ENCODE measurements at regions not wholly inside any gene's neighbourhood (a gene's known extent, or its start where the extent isn't known, plus 50 kb on each side); places are given as distances from the start of the nearest gene placed in this dataset.
A peak's percentile ranks its signal among the peaks of the same experiment; 100 is the strongest.

DNA sequence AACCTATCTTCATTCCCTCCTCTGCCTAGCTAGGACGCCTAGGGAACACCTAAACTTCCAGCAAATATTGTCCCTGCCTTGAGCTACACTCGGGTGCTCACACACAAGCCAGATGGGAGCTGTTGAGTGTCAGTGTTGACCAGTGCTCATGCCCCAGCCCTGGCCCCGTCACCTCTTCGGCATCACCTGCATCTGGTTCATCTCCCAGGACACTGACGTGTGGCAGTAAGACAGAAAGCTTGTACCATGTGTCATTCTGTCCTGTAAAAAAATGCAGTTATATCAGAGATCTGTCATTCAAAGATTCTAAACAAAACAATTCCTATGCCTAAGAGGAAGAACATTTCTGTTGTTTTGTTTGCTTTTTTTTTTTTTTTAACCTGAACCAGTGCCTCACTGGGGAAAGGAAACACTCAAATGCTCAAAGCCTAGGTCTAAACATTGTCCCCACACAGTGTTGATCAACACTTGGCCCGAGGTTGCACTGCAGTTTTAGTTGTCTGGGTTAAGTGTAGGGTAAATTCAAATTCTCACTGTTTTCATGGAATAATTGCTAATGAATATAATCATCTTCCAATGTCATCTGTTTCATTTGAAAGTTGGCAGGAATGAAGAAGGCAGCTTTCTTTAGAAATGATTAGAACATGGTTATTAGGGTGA lies 102.7 kb upstream of the SASH1 start:
- Histone ChIP-seq H3K27ac (ENCODE audit: low read depth, low read length) (peak overlapping the region; percentile 32), H3K9ac (ENCODE audit: low read length) (no peak overlapping the region), H3K4me1 (ENCODE audit: control insufficient read depth, insufficient read depth, low read length) (peaks cover 19% of the 10 kb centered on the region), H3K36me3 (ENCODE audit: control insufficient read depth, insufficient read depth, low read length) (no peaks in the 10 kb centered on the region), H3K4me3 (ENCODE audit: low read length) (no peak overlapping the region), H3K27me3 (ENCODE audit: control insufficient read depth, insufficient read depth, low read length) (no peaks in the 10 kb centered on the region)

DNA sequence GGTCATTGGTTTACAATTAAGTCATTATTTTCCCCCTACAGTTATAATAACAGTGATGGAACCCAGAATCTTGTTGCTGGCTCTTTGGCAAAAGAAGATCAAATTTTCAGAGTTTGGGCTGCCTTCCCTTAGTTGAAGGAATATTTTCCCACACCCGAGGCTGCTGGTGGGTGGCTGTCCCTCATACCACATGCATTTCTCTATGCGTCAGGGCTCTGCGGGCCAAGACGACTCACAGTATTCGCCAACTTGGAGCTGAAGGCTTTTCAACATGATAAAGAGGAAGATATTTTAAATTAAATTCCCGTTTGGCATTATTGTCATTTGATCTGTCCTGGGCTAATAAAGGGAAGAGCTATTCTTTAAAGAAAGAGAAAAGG lies 102.2 kb upstream of the SASH1 start:
- H3K4me3 ChIP-seq (ENCODE audit: low read length), result no peak overlapping the region
- peak overlapping the region; percentile 15 for H3K27ac ChIP-seq (ENCODE audit: low read depth, low read length)
- no peaks in the 10 kb centered on the region for H3K27me3 ChIP-seq (ENCODE audit: control insufficient read depth, insufficient read depth, low read length)
- no peaks in the 10 kb centered on the region for H3K36me3 ChIP-seq (ENCODE audit: control insufficient read depth, insufficient read depth, low read length)
- peaks cover 19% of the 10 kb centered on the region for H3K4me1 ChIP-seq (ENCODE audit: control insufficient read depth, insufficient read depth, low read length)
- H3K9ac ChIP-seq (ENCODE audit: low read length), result no peak overlapping the region

DNA sequence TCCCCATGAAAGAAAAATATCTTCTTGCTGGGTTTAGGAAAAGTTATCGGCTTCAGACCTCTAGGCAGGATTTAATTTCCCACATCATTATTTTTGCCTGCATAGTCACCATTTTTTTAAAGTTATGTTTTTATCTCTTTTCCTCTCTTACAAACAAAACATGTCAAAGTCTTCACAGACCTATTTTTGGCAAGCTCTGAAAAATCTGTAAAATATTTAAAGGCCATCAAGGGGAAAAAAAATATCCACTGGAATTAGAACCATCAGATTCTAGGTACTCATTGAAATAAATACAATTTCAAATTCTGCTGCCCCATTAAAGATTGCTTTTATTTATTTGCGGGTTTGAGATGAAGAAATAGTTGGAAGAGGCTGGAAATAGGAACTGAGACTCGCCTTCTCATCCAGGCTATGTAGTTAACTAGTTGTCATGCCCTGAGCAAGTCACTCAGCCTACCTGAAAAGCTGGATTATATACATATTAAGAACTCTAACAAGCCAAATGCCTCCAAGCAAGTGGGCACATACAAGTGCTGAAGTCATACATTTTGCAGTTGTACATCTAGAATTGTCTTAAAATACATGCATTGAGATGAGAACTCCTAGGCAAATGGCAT lies 101.7 kb upstream of the SASH1 start:
- Histone ChIP-seq H3K4me1 (ENCODE audit: control insufficient read depth, insufficient read depth, low read length) (peaks cover 19% of the 10 kb centered on the region), H3K4me3 (ENCODE audit: low read length) (no peak overlapping the region), H3K36me3 (ENCODE audit: control insufficient read depth, insufficient read depth, low read length) (no peaks in the 10 kb centered on the region), H3K27me3 (ENCODE audit: control insufficient read depth, insufficient read depth, low read length) (no peaks in the 10 kb centered on the region), H3K27ac (ENCODE audit: low read depth, low read length) (peak overlapping the region; percentile 15), H3K9ac (ENCODE audit: low read length) (no peak overlapping the region)

- Histone ChIP-seq H3K4me1 (ENCODE audit: control insufficient read depth, insufficient read depth, low read length) (peaks cover 19% of the 10 kb centered on the region), H3K27me3 (ENCODE audit: control insufficient read depth, insufficient read depth, low read length) (no peaks in the 10 kb centered on the region), H3K9ac (ENCODE audit: low read length) (no peak overlapping the region), H3K36me3 (ENCODE audit: control insufficient read depth, insufficient read depth, low read length) (no peaks in the 10 kb centered on the region), H3K4me3 (ENCODE audit: low read length) (no peak overlapping the region), H3K27ac (ENCODE audit: low read depth, low read length) (peak overlapping the region; percentile 40)
These were observed 100.5 kb upstream of the SASH1 start for GRCh38 chr6:148242180-148242579.

DNA sequence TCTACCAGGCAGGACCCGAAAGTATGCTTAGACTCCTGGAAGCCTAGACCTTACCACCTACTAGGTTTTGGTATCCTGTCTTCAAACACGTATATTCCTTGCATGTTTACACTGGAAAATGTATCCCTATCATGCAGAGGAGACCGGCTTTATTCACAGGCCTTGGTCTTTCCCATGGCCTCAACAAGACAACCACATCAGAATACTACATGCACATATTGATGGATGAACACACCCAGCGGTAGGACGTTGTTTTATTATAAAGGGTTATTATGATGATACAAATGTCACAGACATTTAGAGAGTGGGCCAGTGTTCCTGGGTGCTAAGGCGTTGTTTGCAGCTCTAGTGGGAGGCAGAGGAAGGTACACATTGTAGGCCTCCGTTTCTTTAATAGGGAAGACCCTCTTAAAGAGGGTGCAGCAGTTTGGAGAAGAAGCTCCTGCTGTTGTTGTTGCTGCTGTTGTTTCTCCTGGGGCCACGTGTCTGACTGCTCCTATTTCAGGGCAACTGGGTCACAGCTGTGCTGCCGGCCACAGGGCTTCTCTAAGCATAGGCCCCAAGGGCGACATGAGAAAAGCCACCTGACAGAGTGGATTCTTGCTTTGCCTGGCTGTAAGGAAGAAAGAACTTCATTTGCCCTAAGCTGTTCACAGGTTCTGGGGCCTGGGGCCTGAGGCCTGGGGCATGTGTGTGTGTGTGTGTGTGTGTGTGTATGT lies 98.3 kb upstream of the SASH1 start:
- no peak overlapping the region for H3K9ac ChIP-seq (ENCODE audit: low read length)
- no peak overlapping the region for H3K27ac ChIP-seq (ENCODE audit: low read depth, low read length)
- H3K4me1 ChIP-seq (ENCODE audit: control insufficient read depth, insufficient read depth, low read length), result peaks cover 19% of the 10 kb centered on the region
- no peaks in the 10 kb centered on the region for H3K27me3 ChIP-seq (ENCODE audit: control insufficient read depth, insufficient read depth, low read length)
- H3K36me3 ChIP-seq (ENCODE audit: control insufficient read depth, insufficient read depth, low read length), result no peaks in the 10 kb centered on the region
- H3K4me3 ChIP-seq (ENCODE audit: low read length), result no peak overlapping the region

- no peaks in the 10 kb centered on the region for H3K36me3 ChIP-seq (ENCODE audit: control insufficient read depth, insufficient read depth, low read length)
- no peak overlapping the region for H3K9ac ChIP-seq (ENCODE audit: low read length)
- H3K27ac ChIP-seq (ENCODE audit: low read depth, low read length), result no peak overlapping the region
- H3K4me3 ChIP-seq (ENCODE audit: low read length), result no peak overlapping the region
- peaks cover 4% of the 10 kb centered on the region for H3K4me1 ChIP-seq (ENCODE audit: control insufficient read depth, insufficient read depth, low read length)
- H3K27me3 ChIP-seq (ENCODE audit: control insufficient read depth, insufficient read depth, low read length), result no peaks in the 10 kb centered on the region
These were observed 95.1 kb upstream of the SASH1 start for GRCh38 chr6:148247386-148248063.

GRCh38 chr6:148249160-148249559 lies 93.5 kb upstream of the SASH1 start:
- Histone ChIP-seq H3K36me3 (ENCODE audit: control insufficient read depth, insufficient read depth, low read length) (no peaks in the 10 kb centered on the region), H3K4me3 (ENCODE audit: low read length) (no peak overlapping the region), H3K27me3 (ENCODE audit: control insufficient read depth, insufficient read depth, low read length) (no peaks in the 10 kb centered on the region), H3K27ac (ENCODE audit: low read depth, low read length) (no peak overlapping the region), H3K4me1 (ENCODE audit: control insufficient read depth, insufficient read depth, low read length) (no peaks in the 10 kb centered on the region), H3K9ac (ENCODE audit: low read length) (no peak overlapping the region)

DNA sequence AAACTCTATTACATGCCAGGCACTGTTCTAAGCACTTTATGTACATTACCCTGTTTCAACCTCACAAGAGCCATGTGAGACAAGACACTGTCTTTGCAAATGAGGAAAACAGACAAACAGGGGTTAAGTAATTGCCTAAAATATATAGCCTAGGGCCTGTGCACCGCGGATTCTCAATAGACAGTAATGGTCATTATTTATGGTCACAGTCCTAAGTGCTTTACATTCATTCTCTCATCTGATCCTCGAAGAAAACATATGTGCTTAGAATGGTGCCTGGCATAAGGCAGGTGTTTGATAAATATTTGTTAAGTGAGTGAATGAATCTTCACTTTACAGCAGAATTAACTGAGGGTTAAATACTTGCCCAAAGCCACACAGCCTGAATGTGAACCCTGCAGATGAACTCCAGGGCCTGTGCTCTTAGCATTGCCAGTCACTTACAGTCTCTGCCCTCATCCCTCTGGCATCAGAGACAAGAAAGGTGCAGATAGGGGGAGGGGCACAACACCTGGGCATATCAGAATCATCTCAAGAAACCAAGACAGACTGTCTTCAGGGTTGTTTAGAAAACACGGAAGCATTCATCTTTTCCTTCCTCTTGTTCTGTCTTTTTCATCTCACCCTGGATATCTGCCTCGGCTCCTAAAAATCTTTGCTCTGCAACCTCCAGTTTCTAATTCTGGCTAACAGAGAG lies 92.8 kb upstream of the SASH1 start:
- H3K36me3 ChIP-seq (ENCODE audit: control insufficient read depth, insufficient read depth, low read length), result no peaks in the 10 kb centered on the region
- H3K9ac ChIP-seq (ENCODE audit: low read length), result no peak overlapping the region
- H3K27me3 ChIP-seq (ENCODE audit: control insufficient read depth, insufficient read depth, low read length), result no peaks in the 10 kb centered on the region
- H3K27ac ChIP-seq (ENCODE audit: low read depth, low read length), result no peak overlapping the region
- H3K4me3 ChIP-seq (ENCODE audit: low read length), result no peak overlapping the region
- no peaks in the 10 kb centered on the region for H3K4me1 ChIP-seq (ENCODE audit: control insufficient read depth, insufficient read depth, low read length)

DNA sequence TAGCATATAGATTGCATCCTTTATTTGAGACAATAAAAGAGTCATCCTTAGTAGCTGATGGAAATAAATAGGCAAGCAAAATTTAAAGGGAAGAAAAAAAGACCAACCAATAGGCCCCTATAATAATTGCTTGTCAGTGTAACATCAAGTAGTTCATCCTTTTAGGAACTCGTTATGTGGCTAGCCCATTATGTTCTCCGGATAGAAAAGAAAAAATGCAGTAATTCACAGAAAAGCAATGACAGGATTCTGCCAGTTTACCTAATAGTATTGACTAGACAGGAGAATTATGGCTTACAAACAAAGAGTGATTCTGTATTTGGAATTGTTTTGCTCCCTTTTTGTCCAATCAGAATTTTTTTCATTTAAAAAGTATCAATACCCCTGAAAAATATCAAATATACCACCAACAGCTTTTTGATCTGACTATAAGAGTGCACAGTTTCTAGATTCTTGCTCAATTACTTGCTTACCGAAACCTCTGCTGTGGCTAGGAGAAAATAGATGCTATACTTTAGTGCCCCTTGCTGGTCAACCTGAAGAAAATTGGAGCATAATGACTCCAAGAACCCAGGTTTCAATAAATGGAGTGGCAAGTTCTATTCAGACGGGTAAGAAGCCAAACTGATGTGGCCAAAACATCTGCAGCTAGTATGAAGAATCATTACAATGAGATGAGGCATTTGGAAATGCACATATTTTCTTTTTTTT lies 91.5 kb upstream of the SASH1 start:
- Histone ChIP-seq H3K36me3 (ENCODE audit: control insufficient read depth, insufficient read depth, low read length) (no peaks in the 10 kb centered on the region), H3K27ac (ENCODE audit: low read depth, low read length) (no peak overlapping the region), H3K4me1 (ENCODE audit: control insufficient read depth, insufficient read depth, low read length) (no peaks in the 10 kb centered on the region), H3K9ac (ENCODE audit: low read length) (no peak overlapping the region), H3K27me3 (ENCODE audit: control insufficient read depth, insufficient read depth, low read length) (no peaks in the 10 kb centered on the region), H3K4me3 (ENCODE audit: low read length) (no peak overlapping the region)

DNA sequence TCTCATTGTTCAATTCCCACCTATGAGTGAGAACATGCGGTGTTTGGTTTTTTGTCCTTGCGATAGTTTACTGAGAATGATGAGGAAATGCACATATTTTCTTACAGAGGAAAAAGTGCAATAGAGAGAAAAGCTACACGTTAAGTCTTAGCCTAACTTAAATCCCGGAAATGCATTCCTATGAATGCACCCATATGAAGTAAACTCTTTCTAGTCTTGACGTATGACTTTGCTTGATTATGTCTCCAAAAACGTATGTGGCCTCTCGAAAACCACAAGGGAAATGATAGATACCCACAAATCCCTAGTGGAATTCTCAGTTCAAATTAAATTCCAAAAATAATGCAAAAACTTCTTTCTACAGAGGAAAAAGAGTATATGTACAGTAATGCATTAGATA lies 90.7 kb upstream of the SASH1 start:
- H3K4me3 ChIP-seq (ENCODE audit: low read length), result no peak overlapping the region
- H3K4me1 ChIP-seq (ENCODE audit: control insufficient read depth, insufficient read depth, low read length), result no peaks in the 10 kb centered on the region
- H3K27me3 ChIP-seq (ENCODE audit: control insufficient read depth, insufficient read depth, low read length), result no peaks in the 10 kb centered on the region
- no peaks in the 10 kb centered on the region for H3K36me3 ChIP-seq (ENCODE audit: control insufficient read depth, insufficient read depth, low read length)
- no peak overlapping the region for H3K27ac ChIP-seq (ENCODE audit: low read depth, low read length)
- no peak overlapping the region for H3K9ac ChIP-seq (ENCODE audit: low read length)

DNA sequence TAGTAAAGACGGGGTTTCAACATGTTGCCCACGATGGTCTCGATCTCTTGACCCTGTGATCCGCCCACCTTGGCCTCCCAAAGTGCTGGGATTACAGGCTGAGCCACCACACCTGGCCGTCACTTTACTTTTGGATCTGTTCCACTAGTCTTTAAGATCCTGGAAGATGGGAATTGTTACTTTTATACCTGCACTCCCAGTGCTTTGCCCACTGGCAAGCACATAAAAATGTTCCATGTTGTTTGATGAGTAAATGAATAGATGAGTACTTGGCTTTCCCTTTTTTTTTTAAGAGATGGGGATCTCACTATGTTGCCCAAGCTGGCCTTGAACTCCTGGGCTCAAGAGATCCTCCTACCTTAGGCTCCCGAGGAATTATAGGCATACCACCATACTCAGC lies 84.8 kb upstream of the SASH1 start:
- no peaks in the 10 kb centered on the region for H3K36me3 ChIP-seq (ENCODE audit: control insufficient read depth, insufficient read depth, low read length)
- H3K4me1 ChIP-seq (ENCODE audit: control insufficient read depth, insufficient read depth, low read length), result no peaks in the 10 kb centered on the region
- no peak overlapping the region for H3K9ac ChIP-seq (ENCODE audit: low read length)
- no peaks in the 10 kb centered on the region for H3K27me3 ChIP-seq (ENCODE audit: control insufficient read depth, insufficient read depth, low read length)
- no peak overlapping the region for H3K4me3 ChIP-seq (ENCODE audit: low read length)
- H3K27ac ChIP-seq (ENCODE audit: low read depth, low read length), result no peak overlapping the region

DNA sequence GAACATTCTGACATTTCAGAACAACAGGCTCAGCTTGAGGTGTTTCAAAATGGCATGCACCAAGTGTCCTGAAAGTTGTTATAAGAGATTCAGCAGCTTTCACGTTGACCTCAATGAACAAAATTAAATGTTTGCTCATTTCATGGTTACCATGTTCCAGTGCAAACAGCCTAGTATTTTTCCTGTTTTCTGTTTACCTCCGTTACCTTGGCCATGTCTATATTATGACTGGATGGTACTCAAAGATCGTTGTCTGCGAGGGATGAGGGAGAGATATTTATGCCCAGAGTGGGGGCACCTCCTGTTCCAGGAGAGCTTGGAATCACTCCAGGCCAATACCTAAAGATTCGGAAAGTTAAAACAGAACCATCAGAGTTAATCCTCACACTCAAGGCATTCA lies 83.8 kb upstream of the SASH1 start:
- Histone ChIP-seq H3K4me3 (ENCODE audit: low read length) (no peak overlapping the region), H3K4me1 (ENCODE audit: control insufficient read depth, insufficient read depth, low read length) (no peaks in the 10 kb centered on the region), H3K27ac (ENCODE audit: low read depth, low read length) (no peak overlapping the region), H3K9ac (ENCODE audit: low read length) (no peak overlapping the region), H3K27me3 (ENCODE audit: control insufficient read depth, insufficient read depth, low read length) (no peaks in the 10 kb centered on the region), H3K36me3 (ENCODE audit: control insufficient read depth, insufficient read depth, low read length) (no peaks in the 10 kb centered on the region)

Measured in rectal smooth muscle tissue (tissue), 1 donor.